GM12864 (cell line): ENCODE measurements at regions not wholly inside any gene's neighbourhood (a gene's known extent, or its start where the extent isn't known, plus 50 kb on each side); places are given as distances from the start of the nearest gene placed in this dataset.
A peak's percentile ranks its signal among the peaks of the same experiment; 100 is the strongest.

ENCODE experiments used
- DNase-seq: peaks from one replicate; pipeline ENCODE4 v3.0.0-alpha.2; 2011; ENCODE audit warnings: low read depth
- H3K4me3 ChIP-seq: 2 replicates; pipeline ENCODE4 v1.5.1; 2011; ENCODE audit warnings: mild to moderate bottlenecking, low read depth, low read length, control low read depth
- CTCF ChIP-seq: IDR thresholded peaks from 2 replicates; pipeline ENCODE4 v1.5.1; 2011; ENCODE audit warnings: low read depth, mild to moderate bottlenecking, moderate library complexity, low read length, control low read depth, inconsistent platforms; ENCODE audit errors: missing control alignments

- DNase-seq = no peak
- no peak overlapping the region for H3K4me3 ChIP-seq
- no peak for TF ChIP-seq CTCF
Measured at GRCh38 chr21:34200288-34200905, 127.0 kb downstream of the MRPS6 start.

GRCh38 chr21:34201001-34201400, 127.6 kb downstream of the MRPS6 start:
- TF ChIP-seq CTCF = no peak
- DNase-seq = no peak
- no peak overlapping the region for H3K4me3 ChIP-seq

GRCh38 chr21:34201481-34201858, 128.1 kb downstream of the MRPS6 start:
- DNase-seq = no peak
- no peak for TF ChIP-seq CTCF
- peak overlapping the region; percentile 43 for H3K4me3 ChIP-seq

- H3K4me3 ChIP-seq = no peak overlapping the region
- no peak for DNase-seq
- no peak for TF ChIP-seq CTCF
Measured at GRCh38 chr21:34202553-34203372, 129.4 kb downstream of the MRPS6 start.

- TF ChIP-seq CTCF = no peak
- no peak for DNase-seq
- no peak overlapping the region for H3K4me3 ChIP-seq
Measured at GRCh38 chr21:34203851-34204420, 130.6 kb downstream of the MRPS6 start.

- no peak for TF ChIP-seq CTCF
- DNase-seq = no peak
- no peak overlapping the region for H3K4me3 ChIP-seq
Measured at GRCh38 chr21:34204481-34205439, 131.4 kb downstream of the MRPS6 start.
